ENCODE measurements at regions not wholly inside any gene's neighbourhood (a gene's known extent, or its start where the extent isn't known, plus 50 kb on each side); places are given as distances from the start of the nearest gene placed in this dataset.

DNA sequence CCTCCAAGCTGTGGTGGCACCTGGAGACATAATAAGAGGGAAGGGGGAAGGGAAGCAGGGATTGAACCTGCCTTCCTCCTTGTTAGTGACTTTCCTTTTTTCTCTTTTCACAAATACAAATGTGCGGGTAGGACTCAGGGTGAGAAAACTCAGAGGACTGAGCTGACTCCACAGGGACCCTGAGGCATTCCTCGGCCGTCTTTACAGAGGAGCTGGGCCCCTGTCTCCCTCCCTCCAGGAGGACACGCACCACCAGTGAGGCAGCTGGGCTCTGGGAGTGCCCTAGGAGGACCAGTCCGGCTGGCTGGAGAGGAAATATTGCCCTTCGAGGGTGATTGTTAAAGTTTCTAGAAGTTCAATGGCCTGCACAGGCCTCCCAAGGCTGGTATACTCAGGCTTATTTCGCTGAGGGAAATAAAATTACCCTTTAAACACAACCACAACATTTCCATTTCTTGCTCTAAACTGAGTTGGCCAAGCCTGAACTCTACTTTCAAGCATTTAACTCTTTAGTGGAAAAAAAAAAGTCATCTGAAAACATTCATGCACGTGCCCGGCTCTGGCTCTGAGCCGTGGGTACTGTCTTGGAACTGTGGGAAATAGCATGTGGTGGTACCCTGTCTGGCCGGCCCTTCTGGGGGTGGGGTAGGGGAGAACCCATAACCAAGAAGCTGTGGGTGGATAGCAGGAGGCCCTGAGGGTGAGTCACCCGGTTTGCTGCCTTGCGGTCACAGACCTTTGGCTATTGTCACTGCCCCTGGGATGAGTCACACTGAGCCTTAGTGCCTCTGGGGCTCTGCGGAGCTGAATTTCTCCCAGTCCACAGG lies 116.0 kb downstream of the COPS8 start:
- TF ChIP-seq, protein P1, sequence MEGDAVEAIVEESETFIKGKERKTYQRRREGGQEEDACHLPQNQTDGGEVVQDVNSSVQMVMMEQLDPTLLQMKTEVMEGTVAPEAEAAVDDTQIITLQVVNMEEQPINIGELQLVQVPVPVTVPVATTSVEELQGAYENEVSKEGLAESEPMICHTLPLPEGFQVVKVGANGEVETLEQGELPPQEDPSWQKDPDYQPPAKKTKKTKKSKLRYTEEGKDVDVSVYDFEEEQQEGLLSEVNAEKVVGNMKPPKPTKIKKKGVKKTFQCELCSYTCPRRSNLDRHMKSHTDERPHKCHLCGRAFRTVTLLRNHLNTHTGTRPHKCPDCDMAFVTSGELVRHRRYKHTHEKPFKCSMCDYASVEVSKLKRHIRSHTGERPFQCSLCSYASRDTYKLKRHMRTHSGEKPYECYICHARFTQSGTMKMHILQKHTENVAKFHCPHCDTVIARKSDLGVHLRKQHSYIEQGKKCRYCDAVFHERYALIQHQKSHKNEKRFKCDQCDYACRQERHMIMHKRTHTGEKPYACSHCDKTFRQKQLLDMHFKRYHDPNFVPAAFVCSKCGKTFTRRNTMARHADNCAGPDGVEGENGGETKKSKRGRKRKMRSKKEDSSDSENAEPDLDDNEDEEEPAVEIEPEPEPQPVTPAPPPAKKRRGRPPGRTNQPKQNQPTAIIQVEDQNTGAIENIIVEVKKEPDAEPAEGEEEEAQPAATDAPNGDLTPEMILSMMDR (IDR thresholded peaks at IDR 0.05), result no peak
- TF ChIP-seq POLR2A (IDR thresholded peaks at IDR 0.05), result no peak
